GM10266 (cell line): ENCODE measurements at regions not wholly inside any gene's neighbourhood (a gene's known extent, or its start where the extent isn't known, plus 50 kb on each side); places are given as distances from the start of the nearest gene placed in this dataset.

Experiments used
- DNase-seq: peaks from one replicate; pipeline ENCODE4 v3.0.0; 2012; ENCODE audit errors: extremely low spot score
- TF ChIP-seq, protein P1 (sequence below): IDR thresholded peaks from 2 replicates; pipeline ENCODE4 v1.5.1; 2012; ENCODE audit warnings: mild to moderate bottlenecking, low read depth; ENCODE audit not compliant: control insufficient read depth, insufficient read depth; ENCODE audit errors: missing control alignments

- no peak for DNase-seq
- TF ChIP-seq, protein P1, sequence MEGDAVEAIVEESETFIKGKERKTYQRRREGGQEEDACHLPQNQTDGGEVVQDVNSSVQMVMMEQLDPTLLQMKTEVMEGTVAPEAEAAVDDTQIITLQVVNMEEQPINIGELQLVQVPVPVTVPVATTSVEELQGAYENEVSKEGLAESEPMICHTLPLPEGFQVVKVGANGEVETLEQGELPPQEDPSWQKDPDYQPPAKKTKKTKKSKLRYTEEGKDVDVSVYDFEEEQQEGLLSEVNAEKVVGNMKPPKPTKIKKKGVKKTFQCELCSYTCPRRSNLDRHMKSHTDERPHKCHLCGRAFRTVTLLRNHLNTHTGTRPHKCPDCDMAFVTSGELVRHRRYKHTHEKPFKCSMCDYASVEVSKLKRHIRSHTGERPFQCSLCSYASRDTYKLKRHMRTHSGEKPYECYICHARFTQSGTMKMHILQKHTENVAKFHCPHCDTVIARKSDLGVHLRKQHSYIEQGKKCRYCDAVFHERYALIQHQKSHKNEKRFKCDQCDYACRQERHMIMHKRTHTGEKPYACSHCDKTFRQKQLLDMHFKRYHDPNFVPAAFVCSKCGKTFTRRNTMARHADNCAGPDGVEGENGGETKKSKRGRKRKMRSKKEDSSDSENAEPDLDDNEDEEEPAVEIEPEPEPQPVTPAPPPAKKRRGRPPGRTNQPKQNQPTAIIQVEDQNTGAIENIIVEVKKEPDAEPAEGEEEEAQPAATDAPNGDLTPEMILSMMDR, result no peak
These were observed 274.2 kb downstream of the SUDS3 start for GRCh38 chr12:118650586-118650960.

- TF ChIP-seq, protein P1, result no peak
- DNase-seq, result no peak
These were observed 275.1 kb downstream of the SUDS3 start for GRCh38 chr12:118651487-118651886.

DNA sequence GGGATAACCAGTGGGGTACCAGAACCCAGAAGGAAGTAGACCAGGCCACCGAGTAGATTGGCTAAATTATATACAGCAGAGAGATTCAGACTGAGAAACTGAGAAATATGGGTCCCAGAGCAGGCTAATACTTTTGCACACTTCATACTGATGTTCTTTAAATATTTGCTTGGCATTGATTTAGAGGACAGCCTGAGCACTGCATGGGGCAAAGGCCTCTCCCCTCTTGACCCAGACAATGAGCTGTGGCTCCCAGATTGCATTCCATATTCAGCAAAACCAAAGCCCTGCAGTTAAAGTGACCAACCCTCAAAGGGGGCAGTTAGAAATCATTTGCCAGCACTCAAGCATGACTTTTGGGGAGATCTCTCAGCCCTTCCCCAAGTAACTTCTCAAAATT is 279.2 kb downstream of the SUDS3 start:
- DNase-seq, result no peak
- TF ChIP-seq, protein P1, result no peak

DNA sequence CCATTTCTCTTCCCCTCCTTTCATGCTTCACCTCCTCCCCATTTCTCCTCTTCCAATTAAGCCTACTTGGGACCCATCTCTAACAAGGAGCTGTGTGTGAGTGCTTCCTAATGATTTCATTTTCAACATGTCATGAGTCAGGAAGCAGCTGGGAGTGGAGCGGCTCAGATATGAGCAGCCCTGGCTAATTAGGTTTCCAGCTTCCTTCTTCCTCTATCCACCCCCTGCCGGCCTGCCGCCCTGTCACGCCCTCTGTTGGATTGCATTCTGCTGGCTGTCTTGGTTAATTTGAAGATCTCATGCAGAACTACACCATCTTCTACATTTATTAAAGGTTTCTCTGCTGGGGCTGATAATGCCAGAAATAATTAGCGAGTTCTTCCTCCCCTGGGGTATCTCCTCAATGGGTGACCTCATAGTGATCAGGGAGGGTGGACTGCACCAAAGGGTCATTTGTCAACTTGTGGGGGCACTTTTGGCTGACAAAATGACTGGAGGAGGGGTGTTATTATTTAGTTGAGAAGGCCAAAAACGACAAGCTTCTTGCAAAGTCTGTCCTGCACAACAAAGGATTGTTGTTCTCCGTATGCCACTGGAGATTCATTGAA is 300.9 kb upstream of the SRRM4 start:
- no peak for DNase-seq
- TF ChIP-seq, protein P1, result no peak

DNA sequence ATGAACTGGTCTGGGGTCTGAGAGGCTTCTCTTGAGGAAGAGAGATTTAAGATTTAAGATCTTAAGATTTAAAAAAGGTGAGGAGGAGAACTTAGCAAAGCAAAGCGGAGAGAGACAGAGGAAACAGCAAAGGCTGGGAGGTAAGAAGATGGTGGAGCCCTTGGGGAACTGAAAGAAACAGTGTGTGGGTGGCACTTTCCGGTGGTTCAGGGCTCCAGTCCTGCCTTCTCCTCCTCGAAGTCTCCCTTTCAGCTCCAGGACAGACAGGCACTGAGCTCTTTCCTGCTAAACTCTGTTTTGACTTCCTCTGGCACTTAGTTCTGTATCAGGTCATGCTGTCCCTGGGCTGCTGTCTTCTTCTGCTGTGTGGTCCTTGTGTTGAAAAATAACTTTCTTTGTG is 298.7 kb upstream of the SRRM4 start:
- TF ChIP-seq, protein P1, result no peak
- peak; percentile 23 for DNase-seq

- DNase-seq, result no peak
- TF ChIP-seq, protein P1, result no peak
These were observed 295.2 kb upstream of the SRRM4 start for GRCh38 chr12:118685983-118686607.

GRCh38 chr12:118689793-118690192 is 291.5 kb upstream of the SRRM4 start:
- DNase-seq, result no peak
- TF ChIP-seq, protein P1, result no peak
